Right cardiac atrium (tissue), 5 donors: ENCODE measurements at regions not wholly inside any gene's neighbourhood (a gene's known extent, or its start where the extent isn't known, plus 50 kb on each side); places are given as distances from the start of the nearest gene placed in this dataset.

Experiments
- ATAC-seq, 2 donors: fragments of 200-7000 bp; cut with Tn5 transposase; one replicate each; pipeline versions ENCODE4 v1.8.0 to v1.9.1; 2020; ENCODE audit warnings: moderate library complexity in 2 of 2, mild to moderate bottlenecking in 1 of 2
- DNase-seq, 3 donors: peaks; one replicate each; pipeline ENCODE4 v3.0.0-alpha.2; 2020
- H3K27ac ChIP-seq: one replicate; pipeline ENCODE4 v1.5.1; 2013; ENCODE audit warnings: mild to moderate bottlenecking, low read length, control low read depth, moderate library complexity
- H3K27me3 ChIP-seq: one replicate; pipeline ENCODE4 v1.6.1; 2013; ENCODE audit not compliant: control insufficient read depth, insufficient read depth
- H3K4me1 ChIP-seq: one replicate; pipeline ENCODE4 v1.6.1; 2013; ENCODE audit warnings: low read length; ENCODE audit not compliant: control insufficient read depth, insufficient read depth
- H3K4me3 ChIP-seq: one replicate; pipeline ENCODE4 v1.5.1; 2013; ENCODE audit warnings: low read length, control low read depth
- H3K9me3 ChIP-seq: one replicate; pipeline ENCODE4 v1.6.1; 2013; ENCODE audit warnings: low read length; ENCODE audit not compliant: control insufficient read depth
- WGBS: extraction: QIAGEN DNeasy Blood & Tissue Kit; methylation state at CpG from one replicate; pipeline ENCODE4 v1.1.7; 2013; 5-methylcytosine and 5-hydroxymethylcytosine counted together
- intact Hi-C, 4 donors: fragments of 100-400 bp; cut with DNase I; formaldehyde crosslinking; loops; one replicate each; pipeline versions ENCODE4 v1.11.0 to v1.14.0; 2022 to 2023
- donor health status: healthy with polysubstance abuse.
- donor health status: DM: no; HTN: yes; CAD: no.
- donor health status: DM: no; HTN: no; CAD: no.
- donor health status: DM: no; HTN: yes; CAD: no; lungs with severe emphysema.
- donor health status: DM: yes; HTN: yes; CAD: no.

DNA sequence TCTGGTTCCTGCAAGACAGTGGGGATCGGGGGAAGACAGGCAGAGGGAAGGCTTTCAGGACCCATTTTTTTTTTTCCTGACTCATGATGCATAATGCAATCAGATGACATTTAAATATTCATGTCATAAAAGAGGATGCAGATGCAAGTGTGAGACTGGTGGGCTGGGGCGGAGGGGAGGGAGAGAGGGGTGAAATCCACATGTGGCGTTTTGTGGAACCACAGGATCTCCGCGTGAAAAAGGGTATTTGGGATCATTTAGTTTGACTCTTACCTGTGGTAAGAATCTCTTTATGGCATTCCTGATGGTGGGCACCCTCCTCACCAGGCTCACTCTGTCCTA, 249.3 kb upstream of the CSF3R start:
- intact Hi-C loops, result no loop called here
- 74% methylated on average over 5 of the region's 5 CpGs for WGBS
- no peak for ATAC-seq

DNA sequence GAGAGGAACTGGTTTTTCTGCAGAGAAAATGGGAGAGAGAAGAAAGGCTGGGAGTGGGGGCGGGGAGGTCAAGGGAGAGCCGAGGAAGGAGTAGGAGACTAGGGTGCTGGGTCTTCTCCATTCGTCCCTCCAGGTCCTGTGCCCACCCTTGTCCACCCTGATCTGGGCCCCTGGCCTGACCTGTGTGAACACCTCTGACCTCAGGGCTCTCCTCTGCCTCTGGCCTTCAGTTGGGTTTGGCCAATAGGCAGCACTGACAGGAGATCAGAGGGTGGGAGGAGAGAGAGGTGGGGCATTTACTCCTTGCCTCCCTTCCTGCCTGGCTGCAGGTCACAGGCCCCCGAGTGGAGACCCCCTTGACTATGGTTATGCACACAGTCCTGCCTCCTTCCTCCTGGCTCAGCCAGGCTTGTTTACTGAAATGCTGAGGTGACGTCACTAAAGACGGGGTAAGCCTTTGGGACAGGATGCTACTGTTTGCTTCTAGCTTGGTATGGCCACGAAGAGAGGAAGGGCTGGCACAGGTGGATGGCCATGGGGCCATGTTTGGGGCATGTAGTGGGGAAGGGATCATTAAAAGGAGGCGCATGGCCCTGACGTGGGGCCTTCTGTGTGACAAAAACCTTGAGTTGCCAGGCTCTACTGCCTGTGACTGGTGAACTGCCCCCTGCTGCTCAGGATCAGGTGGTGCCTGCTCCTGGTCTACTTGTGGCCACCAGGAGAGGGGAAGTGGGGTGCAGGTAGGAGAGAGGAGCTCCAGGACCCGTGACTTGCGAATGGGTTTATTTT, 248.7 kb upstream of the CSF3R start:
- Histone ChIP-seq H3K27ac (no peak overlapping the region), H3K4me1 (no peaks in the 10 kb centered on the region), H3K9me3 (no peaks in the 10 kb centered on the region), H3K4me3 (no peak overlapping the region), H3K27me3 (no peaks in the 10 kb centered on the region)
- 59% methylated on average over 11 of the region's 11 CpGs for WGBS
- intact Hi-C loops, result no loop called here
- ATAC-seq, result no peak
- no peak for DNase-seq

More for the DNA sequence above, 249.3 kb upstream of the CSF3R start:
- H3K4me1 ChIP-seq, result no peaks in the 10 kb centered on the region
- no peak overlapping the region for H3K27ac ChIP-seq
- no peaks in the 10 kb centered on the region for H3K9me3 ChIP-seq
- H3K27me3 ChIP-seq, result no peaks in the 10 kb centered on the region
- no peak for DNase-seq
- no peak overlapping the region for H3K4me3 ChIP-seq

DNA sequence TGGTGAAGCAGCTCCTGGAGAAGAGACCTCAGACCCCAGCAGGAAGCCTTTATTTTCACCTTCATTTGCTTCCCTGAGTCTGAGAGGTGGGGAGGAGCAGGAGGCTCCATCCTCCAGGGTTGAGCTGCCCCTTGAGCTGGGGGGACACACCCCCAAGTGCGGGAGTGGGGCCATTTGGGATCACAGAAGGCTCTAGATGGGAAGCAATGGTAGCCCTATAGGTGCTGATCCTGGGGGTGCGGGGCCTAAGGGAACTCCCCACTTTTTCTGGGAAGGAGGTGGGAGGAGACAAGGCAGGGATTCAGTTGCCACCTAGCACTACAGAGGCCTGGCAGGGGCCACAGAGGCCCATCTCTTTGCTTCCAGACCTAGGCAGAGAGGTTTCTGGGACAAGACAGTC, 247.9 kb upstream of the CSF3R start:
- no peak for DNase-seq
- H3K4me1 ChIP-seq, result no peaks in the 10 kb centered on the region
- H3K27ac ChIP-seq, result no peak overlapping the region
- ATAC-seq, result no peak
- 82% methylated on average over 2 of the region's 2 CpGs for WGBS
- intact Hi-C loops, result no loop called here
- no peaks in the 10 kb centered on the region for H3K9me3 ChIP-seq
- H3K27me3 ChIP-seq, result no peaks in the 10 kb centered on the region
- no peak overlapping the region for H3K4me3 ChIP-seq

DNA sequence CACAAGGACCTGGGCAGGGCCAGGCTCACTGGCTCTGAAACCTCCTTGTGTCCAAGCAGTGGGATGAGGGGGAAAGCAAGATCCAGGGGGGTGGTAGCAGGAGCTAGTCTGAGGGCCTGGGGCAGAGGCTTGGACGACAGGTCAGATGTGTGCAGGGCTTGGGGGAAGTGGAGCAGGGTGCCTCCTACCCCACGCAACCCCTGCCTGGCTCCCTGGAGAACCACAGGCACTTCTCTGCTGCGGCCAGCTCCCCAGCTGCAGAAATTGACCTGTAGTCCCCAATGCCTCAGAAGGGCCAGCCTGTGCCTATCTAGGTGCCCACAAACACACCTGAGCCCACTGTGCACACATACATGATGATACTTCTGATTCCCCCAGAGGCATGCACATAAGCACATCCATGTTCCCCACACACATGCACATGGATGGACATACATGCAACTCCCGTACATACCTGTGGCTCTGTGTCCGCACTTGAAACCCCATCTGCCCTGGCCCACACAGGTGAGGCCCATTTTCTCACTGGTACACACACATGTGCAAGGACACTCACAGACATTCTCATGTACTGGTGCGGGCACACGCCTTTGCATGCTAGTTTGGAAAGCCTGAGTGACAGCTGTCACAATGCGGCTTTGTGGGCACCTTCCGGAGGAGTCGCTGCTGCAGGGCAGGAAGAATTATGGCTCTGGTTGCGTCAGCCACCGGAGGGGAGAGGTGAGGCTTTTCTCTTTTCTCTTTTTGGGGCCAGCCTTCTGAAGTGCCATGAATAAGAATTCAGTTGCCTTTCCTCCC, 247.2 kb upstream of the CSF3R start:
- 78% methylated on average over 12 of the region's 12 CpGs for WGBS
- intact Hi-C loops, result no loop called here
- H3K9me3 ChIP-seq, result no peaks in the 10 kb centered on the region
- no peak overlapping the region for H3K27ac ChIP-seq
- H3K27me3 ChIP-seq, result no peaks in the 10 kb centered on the region
- no peak for DNase-seq
- no peak overlapping the region for H3K4me3 ChIP-seq
- no peak for ATAC-seq
- H3K4me1 ChIP-seq, result no peaks in the 10 kb centered on the region

DNA sequence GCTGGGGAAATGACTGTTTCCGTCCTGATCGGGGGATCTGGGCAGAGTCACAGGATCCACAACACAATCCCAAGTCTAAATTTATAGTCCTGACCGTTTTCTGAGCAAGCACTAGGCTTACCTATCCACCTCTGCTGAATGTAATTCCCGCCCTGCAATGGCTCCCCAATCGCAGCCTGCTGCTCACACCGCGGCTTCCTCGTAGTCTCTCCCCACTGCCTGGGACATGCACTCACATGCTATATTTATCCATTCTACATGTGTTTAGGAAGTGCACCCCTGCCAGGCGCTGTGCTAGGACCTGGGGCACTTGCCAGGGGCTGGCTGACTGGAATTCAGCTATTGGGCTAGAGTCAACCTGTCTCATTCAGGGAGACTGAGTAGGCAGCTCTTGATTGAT, 246.6 kb upstream of the CSF3R start:
- Histone ChIP-seq H3K4me3 (no peak overlapping the region), H3K27me3 (no peaks in the 10 kb centered on the region), H3K27ac (no peak overlapping the region), H3K9me3 (no peaks in the 10 kb centered on the region), H3K4me1 (no peaks in the 10 kb centered on the region)
- 59% methylated on average over 9 of the region's 9 CpGs for WGBS
- DNase-seq (no peak), ATAC-seq (no peak)
- intact Hi-C loops, result no loop called here

DNA sequence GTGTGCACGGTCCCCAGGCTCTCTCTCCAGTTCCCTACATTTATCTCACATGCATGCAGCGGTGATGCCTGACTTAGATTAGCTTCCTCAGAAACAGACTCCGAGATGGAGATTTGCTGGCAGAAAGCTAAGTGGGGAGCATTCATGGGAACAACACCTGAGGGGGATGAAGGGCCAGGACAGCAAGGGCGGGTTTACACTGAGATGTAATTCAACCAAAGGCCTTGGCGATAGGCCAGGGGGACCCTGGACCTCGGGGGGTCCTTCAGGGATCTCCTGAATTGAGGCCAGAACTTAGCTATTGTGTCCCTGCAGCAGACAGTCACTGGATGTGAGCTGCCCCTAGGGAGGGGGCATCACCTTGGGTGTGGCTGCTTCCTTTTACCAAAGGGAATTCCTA, 246.1 kb upstream of the CSF3R start:
- DNase-seq, result no peak
- Histone ChIP-seq H3K27me3 (no peaks in the 10 kb centered on the region), H3K9me3 (no peaks in the 10 kb centered on the region), H3K4me1 (no peaks in the 10 kb centered on the region), H3K4me3 (no peak overlapping the region), H3K27ac (no peak overlapping the region)
- ATAC-seq, result no peak
- 60% methylated on average over 6 of the region's 6 CpGs for WGBS
- intact Hi-C loops, result no loop called here

DNA sequence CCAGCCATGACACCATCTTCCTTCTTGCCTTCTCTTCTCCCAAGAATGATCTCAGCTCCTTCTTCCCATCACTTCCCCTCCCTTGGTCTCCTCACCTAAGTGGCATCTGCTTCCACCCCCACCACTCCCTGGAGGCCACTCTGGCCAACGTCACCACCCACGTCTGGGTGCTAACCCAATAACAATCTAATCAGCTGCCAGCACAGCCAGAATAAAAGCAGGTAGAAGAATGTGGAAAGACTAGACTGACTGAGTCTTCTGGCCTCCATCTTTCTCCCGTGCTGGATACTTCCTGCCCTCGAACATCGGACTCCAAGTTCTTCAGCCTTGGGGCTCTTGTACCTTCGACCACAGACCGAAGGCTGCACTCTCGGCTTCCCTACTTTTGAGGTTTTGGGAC, 245.3 kb upstream of the CSF3R start:
- no peak overlapping the region for H3K4me3 ChIP-seq
- H3K27ac ChIP-seq, result no peak overlapping the region
- no peaks in the 10 kb centered on the region for H3K4me1 ChIP-seq
- WGBS, result 74% methylated on average over 8 of the region's 8 CpGs
- no peak for ATAC-seq
- no peak for DNase-seq
- H3K9me3 ChIP-seq, result no peaks in the 10 kb centered on the region
- no peaks in the 10 kb centered on the region for H3K27me3 ChIP-seq
- intact Hi-C loops, result no loop called here

DNA sequence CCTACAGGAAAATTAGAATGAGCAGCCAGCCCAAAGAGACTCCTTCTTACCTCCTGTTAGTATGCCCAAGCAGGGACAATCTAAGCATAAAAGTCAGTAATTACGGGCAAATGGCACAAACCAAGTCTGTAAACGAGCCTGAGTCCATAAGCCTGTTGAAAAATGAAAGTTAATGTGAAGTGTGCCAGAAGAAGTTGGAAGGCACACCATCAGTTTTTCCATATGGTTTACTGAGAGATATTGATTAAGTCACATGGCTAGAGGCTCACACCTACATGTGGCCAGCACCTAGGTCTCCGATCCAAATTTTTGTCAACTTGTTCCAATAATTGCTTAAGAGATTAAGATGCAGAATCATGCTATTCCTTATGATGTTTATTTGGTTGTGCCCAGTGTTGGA, 242.4 kb upstream of the CSF3R start:
- Histone ChIP-seq H3K4me1 (no peaks in the 10 kb centered on the region), H3K27me3 (no peaks in the 10 kb centered on the region), H3K9me3 (no peaks in the 10 kb centered on the region), H3K4me3 (no peak overlapping the region), H3K27ac (no peak overlapping the region)
- ATAC-seq (no peak), DNase-seq (no peak)
- intact Hi-C loops, result no loop called here
- 81% methylated on average over 3 of the region's 3 CpGs for WGBS

DNA sequence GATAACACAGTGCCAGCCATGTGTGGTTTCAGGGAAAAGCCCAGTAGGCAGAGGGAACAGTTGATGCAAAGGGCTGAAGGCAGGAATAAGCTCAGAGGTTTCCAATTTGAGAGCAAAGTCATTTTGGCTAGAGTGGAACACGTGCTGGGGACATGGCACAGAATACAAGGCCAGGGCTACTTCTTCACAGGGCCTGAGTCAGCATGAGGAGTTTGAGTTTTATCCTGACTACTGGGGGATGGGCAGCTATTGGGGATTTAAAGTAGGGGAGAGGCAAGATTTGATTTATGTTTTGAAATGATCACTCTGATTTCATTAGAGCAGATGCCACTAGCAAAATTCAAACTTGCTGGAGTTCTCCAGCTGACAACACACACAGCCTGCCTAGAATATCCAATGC, 241.1 kb upstream of the CSF3R start:
- Histone ChIP-seq H3K4me3 (no peak overlapping the region), H3K4me1 (no peaks in the 10 kb centered on the region), H3K27me3 (no peaks in the 10 kb centered on the region), H3K27ac (no peak overlapping the region), H3K9me3 (no peaks in the 10 kb centered on the region)
- no peak for ATAC-seq
- intact Hi-C loops, result no loop called here
- 49% methylated on average over 1 of the region's 1 CpG for WGBS
- DNase-seq, result no peak

DNA sequence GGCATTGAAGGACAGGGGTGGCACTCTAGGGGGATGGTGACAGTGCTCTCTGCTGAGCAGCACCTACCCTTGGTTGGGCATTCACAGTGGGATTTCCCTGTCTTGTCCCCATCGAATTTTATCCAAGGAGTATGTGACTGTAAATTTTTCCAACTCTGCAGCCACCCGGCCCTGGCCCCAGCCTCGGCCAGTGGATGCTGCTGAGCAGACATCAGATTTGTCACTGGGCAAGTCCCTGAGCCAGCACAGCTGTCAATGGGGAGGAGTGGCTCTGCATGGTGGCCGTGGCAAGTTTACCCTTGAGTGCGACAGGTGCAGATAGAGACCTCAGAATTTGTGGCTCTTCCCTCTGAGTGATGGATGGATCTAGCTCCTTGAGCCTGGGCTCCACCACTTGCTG, 240.2 kb upstream of the CSF3R start:
- Histone ChIP-seq H3K4me1 (no peaks in the 10 kb centered on the region), H3K27me3 (no peaks in the 10 kb centered on the region)
- ATAC-seq, result no peak

DNA sequence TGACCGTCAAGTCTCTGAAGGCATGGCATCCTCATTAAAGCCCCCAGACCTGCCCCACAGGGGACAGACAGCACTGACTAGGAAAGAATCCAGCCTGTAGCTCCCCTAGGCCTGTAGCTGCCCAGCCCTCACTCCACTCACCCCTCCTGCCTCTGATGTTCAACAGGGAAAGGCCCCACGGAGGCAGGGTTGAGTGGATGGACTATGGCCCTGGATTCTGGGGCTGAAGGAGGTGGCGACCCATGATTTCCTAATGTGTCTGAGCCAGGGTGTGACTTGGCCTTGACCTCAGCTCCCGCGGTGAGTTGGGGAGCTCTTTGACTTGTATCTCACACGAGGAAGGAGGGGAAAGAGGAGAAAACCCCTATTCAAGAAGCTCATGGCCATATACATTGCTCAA, 238.5 kb upstream of the CSF3R start:
- H3K27ac ChIP-seq, result no peak overlapping the region
- WGBS, result 68% methylated on average over 6 of the region's 6 CpGs
- no peak for ATAC-seq
- no peaks in the 10 kb centered on the region for H3K4me1 ChIP-seq
- H3K27me3 ChIP-seq, result no peaks in the 10 kb centered on the region
- H3K9me3 ChIP-seq, result no peaks in the 10 kb centered on the region
- no peak for DNase-seq
- intact Hi-C loops, result no loop called here
- no peak overlapping the region for H3K4me3 ChIP-seq

More for the DNA sequence above, 240.2 kb upstream of the CSF3R start:
- Histone ChIP-seq H3K4me3 (no peak overlapping the region), H3K9me3 (no peaks in the 10 kb centered on the region), H3K27ac (no peak overlapping the region)
- no peak for DNase-seq
- WGBS, result 41% methylated on average over 5 of the region's 5 CpGs
- intact Hi-C loops, result no loop called here
